Gastrocnemius medialis (tissue), 4 donors: ENCODE measurements at regions not wholly inside any gene's neighbourhood (a gene's known extent, or its start where the extent isn't known, plus 50 kb on each side); places are given as distances from the start of the nearest gene placed in this dataset.

Experiments used
- POLR2A ChIP-seq, 2 donors: fragments of 450-650 bp; IDR thresholded peaks; one replicate each; pipeline ENCODE4 v1.6.1; 2017; ENCODE audit warnings: antibody characterized with exemption in 2 of 2, mild to moderate bottlenecking in 2 of 2, moderate library complexity in 2 of 2
- TF ChIP-seq, protein P1 (sequence below), 5 experiments: fragments of 450-650 bp in 3 of 5; fragments of 200-600 bp in 2 of 5; sonication (generic) in 2 of 5; IDR thresholded peaks in 4 of 5; conservative IDR thresholded peaks in 1 of 5; 1 replicate in 4 of 5; 2 replicates in 1 of 5; pipeline ENCODE4 v1.5.1; 2016 to 2019; ENCODE audit warnings: antibody characterized with exemption in 5 of 5, mild to moderate bottlenecking in 3 of 5, moderate library complexity in 3 of 5

DNA sequence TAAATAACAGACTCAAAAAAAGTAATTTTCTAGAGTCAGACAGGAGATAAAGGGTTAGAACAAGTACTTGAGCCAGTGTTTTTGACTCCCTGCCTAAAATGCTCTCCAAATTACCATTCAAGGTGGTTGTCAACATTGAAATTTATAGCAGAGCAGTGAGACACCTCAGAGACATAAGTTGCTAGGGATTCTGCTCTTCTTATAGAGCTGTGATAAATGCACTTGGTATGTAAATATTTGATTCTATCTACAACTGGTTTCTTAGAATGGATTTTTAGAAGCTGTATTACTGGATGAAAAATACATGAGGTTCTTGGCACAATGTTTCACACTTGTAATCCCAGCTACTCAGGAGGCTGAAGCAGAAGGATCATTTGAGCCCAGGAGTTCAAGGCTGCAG lies 83.9 kb upstream of the OSBPL8 start:
- TF ChIP-seq, protein P1, sequence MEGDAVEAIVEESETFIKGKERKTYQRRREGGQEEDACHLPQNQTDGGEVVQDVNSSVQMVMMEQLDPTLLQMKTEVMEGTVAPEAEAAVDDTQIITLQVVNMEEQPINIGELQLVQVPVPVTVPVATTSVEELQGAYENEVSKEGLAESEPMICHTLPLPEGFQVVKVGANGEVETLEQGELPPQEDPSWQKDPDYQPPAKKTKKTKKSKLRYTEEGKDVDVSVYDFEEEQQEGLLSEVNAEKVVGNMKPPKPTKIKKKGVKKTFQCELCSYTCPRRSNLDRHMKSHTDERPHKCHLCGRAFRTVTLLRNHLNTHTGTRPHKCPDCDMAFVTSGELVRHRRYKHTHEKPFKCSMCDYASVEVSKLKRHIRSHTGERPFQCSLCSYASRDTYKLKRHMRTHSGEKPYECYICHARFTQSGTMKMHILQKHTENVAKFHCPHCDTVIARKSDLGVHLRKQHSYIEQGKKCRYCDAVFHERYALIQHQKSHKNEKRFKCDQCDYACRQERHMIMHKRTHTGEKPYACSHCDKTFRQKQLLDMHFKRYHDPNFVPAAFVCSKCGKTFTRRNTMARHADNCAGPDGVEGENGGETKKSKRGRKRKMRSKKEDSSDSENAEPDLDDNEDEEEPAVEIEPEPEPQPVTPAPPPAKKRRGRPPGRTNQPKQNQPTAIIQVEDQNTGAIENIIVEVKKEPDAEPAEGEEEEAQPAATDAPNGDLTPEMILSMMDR (IDR thresholded peaks at IDR 0.05 in 4 of 5, conservative IDR thresholded peaks at IDR 0.05 in 1 of 5), result no peak
- TF ChIP-seq POLR2A (IDR thresholded peaks at IDR 0.05), result no peak
